H54 (cell line): ENCODE measurements at regions not wholly inside any gene's neighbourhood (a gene's known extent, or its start where the extent isn't known, plus 50 kb on each side); places are given as distances from the start of the nearest gene placed in this dataset.

Source experiments
- DNase-seq: peaks from one replicate; pipeline ENCODE4 v3.0.0; 2011; ENCODE audit warnings: low spot score, mixed read lengths; ENCODE audit not compliant: insufficient read length
- FAIRE-seq: peaks from 3 replicates; lab custom pipeline; 2011; peaks lifted over from hg19 to GRCh38; lab: Jason Lieb, UNC
- POLR2A ChIP-seq: IDR thresholded peaks from 2 replicates; pipeline ENCODE4 v1.6.1; 2011; ENCODE audit warnings: low read depth, mild to moderate bottlenecking, low read length

DNA sequence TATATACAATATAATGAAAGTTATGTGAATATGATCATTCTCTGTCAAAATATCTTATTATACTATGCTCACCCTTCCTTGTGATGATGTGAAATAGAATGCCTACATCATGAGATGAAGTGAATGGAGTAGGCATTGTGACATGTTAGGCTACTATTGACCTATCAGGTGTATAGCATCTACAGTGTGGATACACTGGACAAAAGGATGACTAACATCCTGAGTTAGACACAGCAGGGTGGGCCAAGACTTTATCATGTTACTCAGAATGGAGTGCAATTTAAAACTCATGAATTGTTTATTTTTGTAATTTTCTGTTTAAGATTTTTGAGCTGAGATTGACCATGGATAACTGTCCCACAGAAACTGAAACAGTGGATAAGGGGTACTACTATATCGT lies 53.4 kb upstream of the NAV3 start:
- DNase-seq (no peak), FAIRE-seq (no peak)
- no peak for TF ChIP-seq POLR2A

GRCh38 chr12:77774761-77775160 lies 55.9 kb upstream of the NAV3 start:
- TF ChIP-seq POLR2A, result no peak
- DNase-seq, result no peak

DNA sequence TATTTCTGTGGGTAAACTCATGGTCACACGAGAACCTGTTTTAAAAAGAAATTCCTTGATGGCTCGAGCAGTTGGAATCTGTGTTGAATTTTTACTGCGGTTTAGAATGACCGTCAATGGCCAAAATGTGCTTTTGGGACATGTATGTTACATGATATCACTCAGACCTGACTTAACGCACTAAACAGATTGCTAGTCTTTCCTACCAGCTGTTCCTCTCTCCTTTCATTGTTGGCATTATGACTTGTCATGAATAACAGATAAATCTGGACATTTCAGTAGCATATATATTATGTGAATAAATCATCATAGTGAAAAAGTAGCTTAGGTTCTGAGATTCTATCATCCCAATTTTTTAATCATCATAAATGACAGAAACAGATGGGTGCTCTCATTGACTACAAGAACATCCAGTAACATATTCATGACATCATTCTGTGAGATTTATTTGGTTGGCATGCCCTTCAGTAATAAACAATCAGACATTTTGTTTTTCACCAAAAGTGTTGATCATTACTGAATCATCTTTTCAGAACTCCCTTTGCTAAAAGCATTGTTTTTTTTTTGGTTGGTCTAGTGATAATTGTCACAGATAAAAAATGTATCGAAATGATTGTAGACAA lies 57.9 kb upstream of the NAV3 start:
- FAIRE-seq (no peak), DNase-seq (no peak)
- TF ChIP-seq POLR2A, result no peak

More at GRCh38 chr12:77774761-77775160, 55.9 kb upstream of the NAV3 start:
- no peak for FAIRE-seq

GRCh38 chr12:77768558-77768957 lies 62.1 kb upstream of the NAV3 start:
- TF ChIP-seq POLR2A, result no peak
- no peak for DNase-seq
- no peak for FAIRE-seq

- DNase-seq, result no peak
- no peak for TF ChIP-seq POLR2A
Measured at GRCh38 chr12:77767756-77768343, 62.8 kb upstream of the NAV3 start.

GRCh38 chr12:77767335-77767734 lies 63.4 kb upstream of the NAV3 start:
- DNase-seq (no peak), FAIRE-seq (no peak)
- TF ChIP-seq POLR2A, result no peak

More at GRCh38 chr12:77767756-77768343, 62.8 kb upstream of the NAV3 start:
- no peak for FAIRE-seq

GRCh38 chr12:77766224-77766623 lies 64.5 kb upstream of the NAV3 start:
- FAIRE-seq (no peak), DNase-seq (no peak)
- no peak for TF ChIP-seq POLR2A

DNA sequence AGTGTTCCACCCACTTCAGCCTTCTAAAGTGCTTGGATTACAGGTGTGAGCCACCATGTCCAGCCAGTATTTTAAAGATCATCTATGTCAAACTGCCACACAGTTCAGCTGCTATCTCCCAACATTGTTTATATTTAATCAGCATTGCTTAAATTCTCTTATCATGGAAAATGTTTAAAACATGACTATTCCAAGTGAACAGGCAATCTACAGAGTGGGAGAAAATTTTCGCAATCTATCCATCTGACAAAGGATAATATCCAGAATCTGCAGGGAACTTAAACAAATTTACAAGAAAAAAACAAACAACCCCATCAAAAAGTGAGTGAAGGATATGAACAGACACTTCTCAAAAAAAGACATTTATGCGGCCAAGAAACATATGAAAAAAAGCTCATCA lies 69.4 kb upstream of the NAV3 start:
- DNase-seq (no peak), FAIRE-seq (no peak)
- no peak for TF ChIP-seq POLR2A

- no peak for TF ChIP-seq POLR2A
- no peak for DNase-seq
- FAIRE-seq, result no peak
Measured at GRCh38 chr12:77760271-77761025, 70.2 kb upstream of the NAV3 start.

- DNase-seq, result no peak
- no peak for TF ChIP-seq POLR2A
- FAIRE-seq, result no peak
Measured at GRCh38 chr12:77754086-77754485, 76.6 kb upstream of the NAV3 start.

- FAIRE-seq (no peak), DNase-seq (no peak)
- no peak for TF ChIP-seq POLR2A
Measured at GRCh38 chr12:77751939-77752338, 78.8 kb upstream of the NAV3 start.

DNA sequence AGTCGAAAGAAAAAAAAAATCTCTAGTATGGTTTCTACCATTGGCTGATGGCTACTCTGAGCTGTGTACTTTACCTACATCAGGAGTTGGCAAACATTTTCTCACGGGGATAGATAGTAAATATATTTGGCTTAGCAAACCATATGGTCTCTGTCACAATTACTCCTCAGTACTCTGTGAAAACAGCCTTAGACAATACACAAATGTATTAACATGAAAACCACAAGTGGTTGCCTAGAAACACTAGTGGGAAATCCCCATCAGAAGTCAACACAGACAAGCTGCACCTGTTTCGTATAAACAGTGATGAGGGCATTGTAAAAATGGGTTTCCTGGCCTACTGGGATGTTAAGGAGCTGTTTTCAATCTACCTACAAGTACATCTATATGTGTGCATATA lies 84.6 kb upstream of the NAV3 start:
- TF ChIP-seq POLR2A, result no peak
- FAIRE-seq, result no peak
- DNase-seq, result no peak

DNA sequence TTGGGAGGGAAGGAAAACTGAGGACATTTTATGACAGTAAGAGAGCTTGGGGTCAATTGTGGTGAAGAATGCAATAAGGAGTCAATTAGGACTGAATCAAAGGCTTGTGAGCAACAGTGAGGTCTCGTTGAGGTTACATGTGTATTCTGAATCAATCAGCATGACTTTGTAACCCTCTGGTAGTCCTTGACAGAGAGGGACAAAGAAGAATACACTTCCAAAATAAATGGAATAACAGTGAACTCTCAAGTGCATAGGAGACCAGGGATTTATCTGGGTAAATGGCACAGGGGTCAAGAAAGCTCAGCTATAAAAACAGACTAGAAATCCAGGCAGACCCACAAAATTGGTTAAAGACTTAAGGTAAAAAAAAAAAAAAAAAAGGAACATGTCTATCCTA lies 85.1 kb upstream of the NAV3 start:
- no peak for TF ChIP-seq POLR2A
- no peak for FAIRE-seq

DNA sequence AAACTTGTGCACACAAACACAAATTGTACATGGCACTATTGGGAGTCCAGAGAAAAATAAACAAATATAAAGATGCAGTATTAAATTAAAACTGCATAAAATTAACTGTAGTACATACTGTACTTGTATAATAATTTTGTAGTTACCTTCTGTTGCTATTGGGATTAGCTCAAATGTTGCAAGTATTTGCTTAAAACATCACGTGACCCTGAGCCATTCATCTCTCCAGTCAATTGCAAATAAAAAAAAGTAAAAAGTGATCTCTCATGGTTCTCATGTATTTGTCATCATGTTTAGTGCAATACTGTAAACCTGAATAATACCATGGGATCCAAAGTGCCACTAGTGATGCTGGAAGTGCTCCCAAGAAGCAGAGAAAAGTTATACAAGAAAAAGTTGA lies 88.1 kb upstream of the NAV3 start:
- FAIRE-seq (no peak), DNase-seq (no peak)
- no peak for TF ChIP-seq POLR2A

More for the DNA sequence above, 85.1 kb upstream of the NAV3 start:
- no peak for DNase-seq

DNA sequence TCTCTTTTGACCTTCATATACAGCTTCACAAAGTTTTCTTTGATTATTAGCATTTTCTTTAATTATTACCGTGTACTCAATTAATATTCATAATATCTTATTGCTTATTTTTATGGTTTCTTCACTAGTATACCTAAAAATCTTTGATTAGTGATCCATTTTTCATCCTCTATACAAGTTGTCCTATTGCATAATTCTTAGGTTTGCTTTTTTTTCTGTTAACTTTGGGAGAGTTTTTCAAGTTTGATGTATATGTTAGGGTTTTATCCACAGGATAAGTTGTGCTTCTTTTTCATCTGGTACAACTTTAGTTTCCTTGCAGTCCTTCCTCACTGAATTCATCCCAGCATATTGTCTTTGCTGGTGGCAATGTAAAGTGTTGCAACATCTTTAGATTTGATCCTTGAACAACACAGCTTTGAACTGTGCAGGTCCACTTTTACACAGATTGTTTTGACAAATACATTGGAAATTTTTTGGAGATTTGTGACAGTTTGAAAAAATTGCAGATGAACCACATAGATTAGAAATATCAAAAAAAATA lies 88.6 kb upstream of the NAV3 start:
- DNase-seq (no peak), FAIRE-seq (no peak)
- no peak for TF ChIP-seq POLR2A
